Parathyroid adenoma (tissue), 2 donors: ENCODE measurements at regions not wholly inside any gene's neighbourhood (a gene's known extent, or its start where the extent isn't known, plus 50 kb on each side); places are given as distances from the start of the nearest gene placed in this dataset.

Experiments used
- H2AFZ ChIP-seq: fragments of 300-600 bp; sonication (generic); one replicate; pipeline ENCODE4 v1.7.0; 2017; ENCODE audit warnings: antibody characterized with exemption, mild to moderate bottlenecking
- H3K27ac ChIP-seq: fragments of 300-600 bp; sonication (generic); one replicate; pipeline ENCODE4 v1.7.0; 2017
- H3K27me3 ChIP-seq: fragments of 300-600 bp; sonication (generic); one replicate; pipeline ENCODE4 v1.7.0; 2017; ENCODE audit warnings: low read length; ENCODE audit not compliant: control insufficient read depth, insufficient read depth
- H3K36me3 ChIP-seq: fragments of 300-600 bp; sonication (generic); one replicate; pipeline ENCODE4 v1.7.0; 2017; ENCODE audit warnings: low read length; ENCODE audit not compliant: control insufficient read depth, insufficient read depth
- H3K4me1 ChIP-seq: fragments of 300-600 bp; sonication (generic); one replicate; pipeline ENCODE4 v1.7.0; 2017; ENCODE audit warnings: control low read depth
- H3K4me2 ChIP-seq: fragments of 300-600 bp; sonication (generic); one replicate; pipeline ENCODE4 v1.7.0; 2017; ENCODE audit warnings: low read length
- H3K4me3 ChIP-seq: fragments of 300-600 bp; sonication (generic); one replicate; pipeline ENCODE4 v1.7.0; 2017; ENCODE audit warnings: low read depth, low read length
- H3K79me2 ChIP-seq: fragments of 300-600 bp; sonication (generic); one replicate; pipeline ENCODE4 v1.7.0; 2017; ENCODE audit warnings: control low read depth
- H3K9ac ChIP-seq: fragments of 300-600 bp; sonication (generic); one replicate; pipeline ENCODE4 v1.7.0; 2017; ENCODE audit warnings: mild to moderate bottlenecking
- H3K9me3 ChIP-seq: fragments of 300-600 bp; sonication (generic); one replicate; pipeline ENCODE4 v1.7.0; 2017; ENCODE audit warnings: low read length; ENCODE audit not compliant: control insufficient read depth
- TF ChIP-seq, protein P1 (sequence below): fragments of 300-600 bp; sonication (generic); IDR thresholded peaks from one replicate; pipeline ENCODE4 v1.7.0; 2017; ENCODE audit warnings: antibody characterized with exemption, mild to moderate bottlenecking
- donor health status: primary hyperparathyroidism.

DNA sequence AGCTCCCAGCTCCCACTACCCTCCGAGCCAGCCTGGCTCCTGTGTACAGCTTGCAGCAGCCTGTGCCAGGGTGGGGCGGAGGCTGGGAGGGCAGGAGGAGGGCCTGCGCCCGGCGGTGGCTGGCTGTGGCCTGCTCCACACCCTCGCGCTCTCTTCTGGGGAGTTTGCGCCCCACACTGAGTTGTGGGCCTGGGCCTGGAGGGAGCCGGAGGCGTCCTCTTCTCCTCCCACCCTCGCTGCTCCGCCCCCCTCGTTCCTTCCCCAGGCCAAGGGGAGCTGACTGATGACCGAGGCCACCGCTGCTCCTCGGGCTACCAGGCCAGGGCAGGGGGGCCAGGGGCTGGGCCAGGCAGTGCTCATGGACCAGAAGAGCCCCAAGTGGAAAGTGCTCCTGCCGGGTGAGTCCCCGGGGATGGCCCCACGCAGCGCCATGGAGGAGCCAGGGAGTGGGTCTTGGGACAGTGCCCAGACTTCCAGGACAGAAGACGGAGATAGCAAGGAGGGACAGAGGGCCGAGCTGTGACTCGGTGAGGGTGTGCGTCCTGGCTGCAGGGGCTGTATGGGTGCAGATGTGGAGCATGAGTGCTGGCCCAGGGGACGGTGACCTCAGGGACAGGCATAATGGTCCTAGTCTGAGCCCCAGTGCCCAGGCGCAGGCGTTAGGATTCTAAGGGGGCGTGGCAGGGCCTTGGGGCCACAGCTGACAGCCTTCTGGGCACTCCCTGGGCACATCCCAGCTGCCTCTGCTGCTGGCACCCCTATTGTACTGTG lies 242.1 kb upstream of the GSE1 start:
- no peak overlapping the region for H3K4me2 ChIP-seq
- no peaks in the 10 kb centered on the region for H3K9me3 ChIP-seq
- no peak overlapping the region for H3K27ac ChIP-seq
- H2AFZ ChIP-seq: no peak overlapping the region
- no peaks in the 10 kb centered on the region for H3K36me3 ChIP-seq
- no peak overlapping the region for H3K4me3 ChIP-seq
- H3K27me3 ChIP-seq: no peaks in the 10 kb centered on the region
- no peak overlapping the region for H3K9ac ChIP-seq
- H3K4me1 ChIP-seq: no peaks in the 10 kb centered on the region
- TF ChIP-seq, protein P1, sequence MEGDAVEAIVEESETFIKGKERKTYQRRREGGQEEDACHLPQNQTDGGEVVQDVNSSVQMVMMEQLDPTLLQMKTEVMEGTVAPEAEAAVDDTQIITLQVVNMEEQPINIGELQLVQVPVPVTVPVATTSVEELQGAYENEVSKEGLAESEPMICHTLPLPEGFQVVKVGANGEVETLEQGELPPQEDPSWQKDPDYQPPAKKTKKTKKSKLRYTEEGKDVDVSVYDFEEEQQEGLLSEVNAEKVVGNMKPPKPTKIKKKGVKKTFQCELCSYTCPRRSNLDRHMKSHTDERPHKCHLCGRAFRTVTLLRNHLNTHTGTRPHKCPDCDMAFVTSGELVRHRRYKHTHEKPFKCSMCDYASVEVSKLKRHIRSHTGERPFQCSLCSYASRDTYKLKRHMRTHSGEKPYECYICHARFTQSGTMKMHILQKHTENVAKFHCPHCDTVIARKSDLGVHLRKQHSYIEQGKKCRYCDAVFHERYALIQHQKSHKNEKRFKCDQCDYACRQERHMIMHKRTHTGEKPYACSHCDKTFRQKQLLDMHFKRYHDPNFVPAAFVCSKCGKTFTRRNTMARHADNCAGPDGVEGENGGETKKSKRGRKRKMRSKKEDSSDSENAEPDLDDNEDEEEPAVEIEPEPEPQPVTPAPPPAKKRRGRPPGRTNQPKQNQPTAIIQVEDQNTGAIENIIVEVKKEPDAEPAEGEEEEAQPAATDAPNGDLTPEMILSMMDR: no peak
- peaks cover 28% of the 10 kb centered on the region for H3K79me2 ChIP-seq

DNA sequence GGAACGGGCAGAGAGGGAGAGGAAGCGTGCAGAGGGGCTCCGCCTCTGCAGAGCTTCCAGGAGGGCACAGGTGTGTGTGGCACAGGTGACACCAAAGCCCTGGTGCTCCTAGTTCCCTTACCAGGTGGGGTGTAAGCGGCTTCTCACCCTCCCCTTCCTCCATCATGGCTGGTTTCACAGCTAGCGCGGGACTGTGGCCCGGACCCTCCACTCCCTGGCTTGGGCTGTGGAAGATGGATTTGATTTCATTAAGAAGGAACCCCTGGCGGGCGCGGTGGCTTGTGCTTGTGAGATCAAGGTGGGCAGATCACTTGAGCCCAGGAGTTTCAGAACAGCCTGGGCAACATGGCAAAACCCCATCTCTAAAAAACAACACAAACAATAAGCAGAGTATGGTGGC lies 241.2 kb upstream of the GSE1 start:
- Histone ChIP-seq H2AFZ (no peak overlapping the region), H3K36me3 (no peaks in the 10 kb centered on the region), H3K4me3 (no peak overlapping the region), H3K9me3 (no peaks in the 10 kb centered on the region), H3K4me2 (no peak overlapping the region), H3K27ac (no peak overlapping the region), H3K9ac (no peak overlapping the region), H3K27me3 (no peaks in the 10 kb centered on the region), H3K79me2 (peaks cover 31% of the 10 kb centered on the region), H3K4me1 (no peaks in the 10 kb centered on the region)
- TF ChIP-seq, protein P1: no peak

DNA sequence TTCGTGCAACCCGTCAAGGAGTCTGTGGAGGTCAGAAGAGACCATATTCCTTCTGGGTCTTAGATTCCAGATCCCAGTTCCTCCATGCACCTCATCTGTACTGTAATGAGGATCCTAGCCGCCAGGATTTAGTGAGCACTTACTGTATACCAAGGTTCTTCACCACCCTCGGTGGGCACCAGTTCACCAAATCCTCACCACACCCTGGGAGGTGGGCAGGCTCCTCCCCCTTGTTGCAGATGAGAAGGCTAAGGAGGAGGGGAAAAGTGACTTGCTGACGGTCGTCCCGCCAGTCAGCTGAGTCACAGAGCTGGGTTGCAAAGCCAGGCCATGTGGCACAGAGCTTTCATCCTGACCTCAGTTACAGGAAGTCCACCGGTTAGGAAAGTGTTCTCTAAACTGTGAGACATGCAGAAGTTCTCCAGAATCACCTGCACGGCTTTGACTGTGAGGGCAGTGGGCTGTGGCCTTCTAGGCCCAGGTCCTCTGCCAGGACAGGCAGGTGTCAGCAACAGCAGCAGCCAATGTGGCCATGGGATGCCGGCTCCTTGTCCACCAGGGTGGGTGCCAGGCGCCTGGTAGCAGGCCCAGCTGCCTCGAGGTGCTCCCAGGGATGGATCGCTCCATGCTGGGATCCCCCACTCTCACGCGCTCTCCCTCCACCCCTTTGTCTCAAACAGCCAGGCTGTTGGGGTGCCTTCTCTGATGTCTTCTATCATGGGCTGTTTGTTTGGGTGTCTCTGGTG lies 240.3 kb upstream of the GSE1 start:
- TF ChIP-seq, protein P1: no peak
- no peaks in the 10 kb centered on the region for H3K4me1 ChIP-seq
- H3K27me3 ChIP-seq: no peaks in the 10 kb centered on the region
- H3K9me3 ChIP-seq: no peaks in the 10 kb centered on the region
- no peak overlapping the region for H2AFZ ChIP-seq
- no peak overlapping the region for H3K4me3 ChIP-seq
- no peak overlapping the region for H3K27ac ChIP-seq
- H3K36me3 ChIP-seq: no peaks in the 10 kb centered on the region
- H3K4me2 ChIP-seq: no peak overlapping the region
- peaks cover 35% of the 10 kb centered on the region for H3K79me2 ChIP-seq
- H3K9ac ChIP-seq: no peak overlapping the region

DNA sequence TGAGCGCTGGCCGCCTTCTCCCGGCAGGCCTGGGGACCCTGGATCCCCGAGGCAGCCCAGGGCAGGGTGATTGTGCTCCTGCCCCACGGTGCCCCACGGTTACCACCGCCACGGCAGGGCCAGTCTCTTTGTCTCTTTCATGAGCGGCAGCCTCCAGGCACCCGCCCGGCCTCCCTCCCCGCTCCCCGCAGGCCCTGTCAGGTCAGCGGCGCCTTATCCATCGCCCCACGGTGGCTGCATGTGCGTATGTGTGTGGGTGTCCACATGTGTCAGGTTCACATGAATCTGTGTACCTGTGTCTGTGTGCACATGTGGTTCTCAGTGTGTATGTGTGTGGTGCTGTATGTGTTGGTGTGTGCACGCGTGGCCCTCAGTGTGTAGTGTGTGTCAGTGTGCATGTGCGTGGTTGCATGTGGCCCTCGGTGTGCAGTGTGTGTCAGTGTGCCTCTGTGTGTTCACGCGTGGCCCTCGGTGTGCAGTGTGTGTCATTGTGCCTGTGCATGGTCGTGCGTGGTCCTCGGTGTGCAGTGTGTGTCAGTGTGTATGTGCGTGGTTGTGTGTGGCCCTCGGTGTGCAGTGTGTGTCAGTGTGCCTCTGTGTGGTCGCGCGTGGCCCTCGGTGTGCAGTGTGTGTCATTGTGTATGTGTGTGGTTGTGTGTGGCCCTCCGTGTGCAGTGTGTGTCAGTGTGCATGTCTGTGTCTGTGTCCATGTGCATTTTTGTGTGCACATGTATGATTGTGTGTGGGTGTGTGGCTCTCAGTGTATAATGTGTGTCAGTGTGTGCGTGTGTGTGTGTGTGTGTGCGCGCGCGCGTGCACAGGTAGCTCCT lies 239.2 kb upstream of the GSE1 start:
- Histone ChIP-seq H3K4me3 (no peak overlapping the region), H3K9ac (no peak overlapping the region), H3K4me1 (no peaks in the 10 kb centered on the region), H3K36me3 (no peaks in the 10 kb centered on the region), H2AFZ (no peak overlapping the region), H3K79me2 (peaks cover 36% of the 10 kb centered on the region), H3K4me2 (no peak overlapping the region), H3K27ac (no peak overlapping the region), H3K27me3 (no peaks in the 10 kb centered on the region), H3K9me3 (no peaks in the 10 kb centered on the region)
- TF ChIP-seq, protein P1: no peak
